ENCODE measurements at regions not wholly inside any gene's neighbourhood (a gene's known extent, or its start where the extent isn't known, plus 50 kb on each side); places are given as distances from the start of the nearest gene placed in this dataset.

GRCh38 chr16:86314402-86315025 is 195.8 kb upstream of the FOXF1 start:
- Histone ChIP-seq H3K4me2 (ENCODE audit: low read length) (no peak overlapping the region), H3K9me2 (replicated peaks; ENCODE audit: low read length) (no peaks in the 10 kb centered on the region), H3K79me2 (ENCODE audit: low read length) (no peaks in the 10 kb centered on the region), H3K4me1 (ENCODE audit: insufficient read depth, low read length) (no peaks in the 10 kb centered on the region), H3K9ac (ENCODE audit: low read length) (no peak overlapping the region), H3K4me3 (ENCODE audit: low read length) (no peak overlapping the region), H2AFZ (ENCODE audit: low read length) (no peak overlapping the region), H4K20me1 (ENCODE audit: low read length) (no peaks in the 10 kb centered on the region), H3F3A (ENCODE audit: low read length, unreplicated experiment) (no peaks in the 10 kb centered on the region), H3K27ac (ENCODE audit: low read length) (no peak overlapping the region), H3K9me3 (ENCODE audit: low read length) (no peaks in the 10 kb centered on the region), H3K27me3 (ENCODE audit: low read length) (peaks cover 45% of the 10 kb centered on the region), H3K36me3 (ENCODE audit: low read depth, low read length) (no peaks in the 10 kb centered on the region)
- intact Hi-C loops (cut with micrococcal nuclease), result no loop called here
- TF ChIP-seq EZH2 (IDR thresholded peaks at IDR 0.05; ENCODE audit: low read length, unreplicated experiment) (no peak), CTCF (conservative IDR thresholded peaks at IDR 0.05; ENCODE audit: low read depth, low read length) (no peak), EZH2phosphoT487 (IDR thresholded peaks at IDR 0.05; ENCODE audit: borderline replicate concordance, low read length) (no peak)
- CTCF ChIA-PET, result no interaction called here
- POLR2A ChIA-PET (ENCODE audit: unreplicated experiment), result no interaction called here
- BruUV-seq (replicated peaks), result no TSS peak
- no peak for DNase-seq
- no peak for ATAC-seq

- H4K20me1 ChIP-seq (ENCODE audit: low read length), result no peaks in the 10 kb centered on the region
- ChIA-PET CTCF (no interaction called here), POLR2A (ENCODE audit: unreplicated experiment) (no interaction called here)
- intact Hi-C loops (cut with micrococcal nuclease), result no loop called here
- ATAC-seq (no peak), DNase-seq (no peak)
- peaks cover 32% of the 10 kb centered on the region for H3K27me3 ChIP-seq (ENCODE audit: low read length)
- TF ChIP-seq EZH2phosphoT487 (IDR thresholded peaks at IDR 0.05; ENCODE audit: borderline replicate concordance, low read length) (no peak), EZH2 (IDR thresholded peaks at IDR 0.05; ENCODE audit: low read length, unreplicated experiment) (no peak), CTCF (conservative IDR thresholded peaks at IDR 0.05; ENCODE audit: low read depth, low read length) (no peak)
- no peaks in the 10 kb centered on the region for H3K4me1 ChIP-seq (ENCODE audit: insufficient read depth, low read length)
- no peaks in the 10 kb centered on the region for H3K36me3 ChIP-seq (ENCODE audit: low read depth, low read length)
- H3K4me3 ChIP-seq (ENCODE audit: low read length), result no peak overlapping the region
- H2AFZ ChIP-seq (ENCODE audit: low read length), result no peak overlapping the region
- no TSS peak for BruUV-seq (replicated peaks)
- no peaks in the 10 kb centered on the region for H3F3A ChIP-seq (ENCODE audit: low read length, unreplicated experiment)
- no peak overlapping the region for H3K27ac ChIP-seq (ENCODE audit: low read length)
- H3K9me2 ChIP-seq (replicated peaks; ENCODE audit: low read length), result no peaks in the 10 kb centered on the region
- no peaks in the 10 kb centered on the region for H3K79me2 ChIP-seq (ENCODE audit: low read length)
- no peaks in the 10 kb centered on the region for H3K9me3 ChIP-seq (ENCODE audit: low read length)
- H3K4me2 ChIP-seq (ENCODE audit: low read length), result no peak overlapping the region
- H3K9ac ChIP-seq (ENCODE audit: low read length), result no peak overlapping the region
Measured at GRCh38 chr16:86316967-86317812, 193.1 kb upstream of the FOXF1 start.

Measured in PC-3 (cell line).